Spleen (tissue), 11 donors: ENCODE measurements at regions not wholly inside any gene's neighbourhood (a gene's known extent, or its start where the extent isn't known, plus 50 kb on each side); places are given as distances from the start of the nearest gene placed in this dataset.

Source experiments
- DNase-seq: peaks from one replicate; pipeline ENCODE4 v3.0.0-alpha.2; 2020
- H3K27ac ChIP-seq, 8 donors: fragments of 200-600 bp; sonication (generic) in 7 of 8; 1 replicate in 4 of 8; 2 replicates in 4 of 8; pipeline versions ENCODE4 v1.5.0 to v1.8.0; 2016 to 2021; ENCODE audit warnings: inconsistent platforms in 4 of 8, mild to moderate bottlenecking in 4 of 8, moderate library complexity in 1 of 8
- H3K27me3 ChIP-seq, 7 donors: fragments of 200-600 bp; sonication (generic) in 6 of 7; replicated peaks in 1 of 7; 1 replicate in 4 of 7; 2 replicates in 3 of 7; pipeline versions ENCODE4 v1.5.0 to v1.8.0; 2016 to 2021; ENCODE audit warnings: inconsistent platforms in 3 of 7, mild to moderate bottlenecking in 1 of 7
- H3K36me3 ChIP-seq, 6 donors: fragments of 200-600 bp; sonication (generic) in 5 of 6; 1 replicate in 4 of 6; 2 replicates in 2 of 6; pipeline versions ENCODE4 v1.5.0 to v1.8.0; 2016 to 2021; ENCODE audit warnings: inconsistent platforms in 2 of 6
- H3K4me1 ChIP-seq, 6 donors: fragments of 200-600 bp; sonication (generic) in 5 of 6; 1 replicate in 3 of 6; 2 replicates in 3 of 6; pipeline versions ENCODE4 v1.5.0 to v1.8.0; 2016 to 2021; ENCODE audit warnings: inconsistent platforms in 3 of 6
- H3K4me3 ChIP-seq, 8 donors: fragments of 200-600 bp; sonication (generic) in 7 of 8; 1 replicate in 4 of 8; 2 replicates in 4 of 8; pipeline versions ENCODE4 v1.5.0 to v1.8.0; 2016 to 2021; ENCODE audit warnings: inconsistent platforms in 4 of 8, mild to moderate bottlenecking in 4 of 8, moderate library complexity in 2 of 8
- H3K9me3 ChIP-seq, 8 donors: fragments of 200-600 bp; sonication (generic) in 7 of 8; 1 replicate in 4 of 8; 2 replicates in 4 of 8; pipeline versions ENCODE4 v1.5.0 to v1.8.0; 2016 to 2021; ENCODE audit warnings: inconsistent platforms in 4 of 8
- CTCF ChIP-seq, 11 experiments: fragments of 200-600 bp in 7 of 11; fragments of 450-650 bp in 4 of 11; sonication (generic) in 4 of 11; IDR thresholded peaks in 8 of 11; conservative IDR thresholded peaks in 3 of 11; 1 replicate in 7 of 11; 2 replicates in 4 of 11; pipeline versions ENCODE4 v1.4.0 to v1.8.0; 2016 to 2021; ENCODE audit warnings: antibody characterized with exemption in 11 of 11, inconsistent platforms in 4 of 11, mild to moderate bottlenecking in 1 of 11
- POLR2A ChIP-seq, 3 donors: fragments of 450-650 bp; IDR thresholded peaks; one replicate each; pipeline ENCODE4 v1.5.1; 2017; ENCODE audit warnings: antibody characterized with exemption in 3 of 3, mild to moderate bottlenecking in 1 of 3
- POLR2AphosphoS5 ChIP-seq, 3 donors: sonication (generic); formaldehyde crosslinking; IDR thresholded peaks; one replicate each; pipeline ENCODE4 v1.5.1; 2017; ENCODE audit warnings: antibody characterized with exemption in 3 of 3
- WGBS, 5 donors: extraction: QIAGEN DNeasy Blood & Tissue Kit in 3 of 5; methylation state at CpG; one replicate each; pipeline versions ENCODE4 v1.1.5 to v1.1.7; 2013 to 2018; 5-methylcytosine and 5-hydroxymethylcytosine counted together
- intact Hi-C: fragments of 100-400 bp; cut with DNase I; formaldehyde crosslinking; loops from one replicate; pipeline ENCODE4 v1.15.0; 2023; ENCODE audit warnings: low total_unique reads
- donor health status: healthy with polysubstance abuse.
- donor health status: DM: no; HTN: no; CAD: no; lungs with moderate emphysema.
- donor health status: DM: no; HTN: no; CAD: no.
- donor health status: Bipolar disorder and iron deficiency.
- donor health status: healthy.
- donor health status: DM: no; HTN: no; CAD: no.
- donor health status: DM: yes; HTN: yes; CAD: no.

- TF ChIP-seq CTCF (IDR thresholded peaks at IDR 0.05 in 8 of 11, conservative IDR thresholded peaks at IDR 0.05 in 3 of 11), result no peak
- TF ChIP-seq POLR2AphosphoS5 (IDR thresholded peaks at IDR 0.05), result no peak
- no peak for TF ChIP-seq POLR2A (IDR thresholded peaks at IDR 0.05)
- no peaks in the 10 kb centered on the region for H3K27me3 ChIP-seq
- H3K27ac ChIP-seq, result no peak overlapping the region
- no peaks in the 10 kb centered on the region for H3K9me3 ChIP-seq
- intact Hi-C loops, result no loop called here
- H3K4me3 ChIP-seq, result no peak overlapping the region
- H3K36me3 ChIP-seq, result no peaks in the 10 kb centered on the region
- WGBS, 5 donors, result 67 to 81% (median 72%) methylated on average over 2 of the region's 2 CpGs
- no peaks in the 10 kb centered on the region for H3K4me1 ChIP-seq
- DNase-seq, result no peak
Measured at GRCh38 chr7:10789170-10789569, 184.5 kb upstream of the PHF14 start.

- no peak overlapping the region for H3K4me3 ChIP-seq
- no peaks in the 10 kb centered on the region for H3K36me3 ChIP-seq
- DNase-seq, result no peak
- H3K4me1 ChIP-seq, result no peaks in the 10 kb centered on the region
- H3K27me3 ChIP-seq, result no peaks in the 10 kb centered on the region
- H3K27ac ChIP-seq, result no peak overlapping the region
- intact Hi-C loops, result no loop called here
- no peak for TF ChIP-seq POLR2AphosphoS5 (IDR thresholded peaks at IDR 0.05)
- no peak for TF ChIP-seq POLR2A (IDR thresholded peaks at IDR 0.05)
- TF ChIP-seq CTCF (IDR thresholded peaks at IDR 0.05 in 8 of 11, conservative IDR thresholded peaks at IDR 0.05 in 3 of 11), result no peak
- H3K9me3 ChIP-seq, result no peaks in the 10 kb centered on the region
- 69 to 93% (median 78%) methylated on average over 3 of the region's 3 CpGs for WGBS, 5 donors
Measured at GRCh38 chr7:10790910-10791309, 182.8 kb upstream of the PHF14 start.

- whole genome bisulfite sequencing, 5 donors, result 58 to 65% (median 60%) methylated on average over 6 of the region's 6 CpGs
- H3K9me3 ChIP-seq, result no peaks in the 10 kb centered on the region
- DNase-seq, result no peak
- H3K36me3 ChIP-seq, result no peaks in the 10 kb centered on the region
- no peak overlapping the region for H3K4me3 ChIP-seq
- no peaks in the 10 kb centered on the region for H3K27me3 ChIP-seq
- intact Hi-C loops, result no loop called here
- TF ChIP-seq POLR2A (IDR thresholded peaks at IDR 0.05) (no peak), CTCF (IDR thresholded peaks at IDR 0.05 in 8 of 11, conservative IDR thresholded peaks at IDR 0.05 in 3 of 11) (no peak), POLR2AphosphoS5 (IDR thresholded peaks at IDR 0.05) (no peak)
- H3K27ac ChIP-seq, result no peak overlapping the region
- no peaks in the 10 kb centered on the region for H3K4me1 ChIP-seq
Measured at GRCh38 chr7:10793995-10794775, 179.5 kb upstream of the PHF14 start.

- Histone ChIP-seq H3K27me3 (no peaks in the 10 kb centered on the region), H3K9me3 (no peaks in the 10 kb centered on the region), H3K4me3 (no peak overlapping the region), H3K27ac (no peak overlapping the region), H3K36me3 (no peaks in the 10 kb centered on the region), H3K4me1 (no peaks in the 10 kb centered on the region)
- WGBS, 5 donors, result 86 to 91% (median 89%) methylated on average over 1 of the region's 1 CpG
- no peak for DNase-seq
- TF ChIP-seq CTCF (IDR thresholded peaks at IDR 0.05 in 8 of 11, conservative IDR thresholded peaks at IDR 0.05 in 3 of 11) (no peak), POLR2A (IDR thresholded peaks at IDR 0.05) (no peak), POLR2AphosphoS5 (IDR thresholded peaks at IDR 0.05) (no peak)
- intact Hi-C loops, result no loop called here
Measured at GRCh38 chr7:10797157-10797556, 176.5 kb upstream of the PHF14 start.
